ENCODE measurements at regions not wholly inside any gene's neighbourhood (a gene's known extent, or its start where the extent isn't known, plus 50 kb on each side); places are given as distances from the start of the nearest gene placed in this dataset.

GRCh38 chr11:95387325-95387724 lies 156.3 kb upstream of the SESN3 start:
- ChIA-PET CTCF (interaction anchor here (0.6 to 1.5 kb wide), 2 partner anchors 318 to 764 kb away, joined by 3 to 5 read pairs; no protein-coding TSS in a partner anchor), POLR2A (no interaction called here)
- H3K27me3 Mint-ChIP-seq (ENCODE audit: low read depth), result peaks cover 5% of the 10 kb centered on the region
- H3K4me1 Mint-ChIP-seq (ENCODE audit: low read depth), result peaks cover 9% of the 10 kb centered on the region
- ATAC-seq, result no peak
- H3K36me3 Mint-ChIP-seq (ENCODE audit: low read depth), result no peaks in the 10 kb centered on the region
- no peaks in the 10 kb centered on the region for H3K9me3 Mint-ChIP-seq (ENCODE audit: insufficient read depth)
- no peak overlapping the region for H3K27ac Mint-ChIP-seq
- H3K4me3 Mint-ChIP-seq, result no peak overlapping the region
- DNase-seq, result no peak

- DNase-seq (no peak), ATAC-seq (no peak)
- Mint-ChIP-seq H3K9me3 (ENCODE audit: insufficient read depth) (no peaks in the 10 kb centered on the region), H3K4me3 (no peak overlapping the region), H3K27ac (no peak overlapping the region), H3K27me3 (ENCODE audit: low read depth) (peaks cover 8% of the 10 kb centered on the region), H3K36me3 (ENCODE audit: low read depth) (no peaks in the 10 kb centered on the region), H3K4me1 (ENCODE audit: low read depth) (peaks cover 9% of the 10 kb centered on the region)
- ChIA-PET CTCF (no interaction called here), POLR2A (no interaction called here)
Measured at GRCh38 chr11:95385577-95385976, 154.6 kb upstream of the SESN3 start.

GRCh38 chr11:95379479-95379878 lies 148.5 kb upstream of the SESN3 start:
- no peaks in the 10 kb centered on the region for H3K9me3 Mint-ChIP-seq (ENCODE audit: insufficient read depth)
- ChIA-PET CTCF (interaction anchor here (0.9 kb wide), 1 partner anchor 9 kb away, joined by 3 read pairs; no protein-coding TSS in a partner anchor), POLR2A (interaction anchor here (0.8 kb wide), 1 partner anchor 148 kb away, joined by 5 read pairs; no protein-coding TSS in a partner anchor)
- ATAC-seq, result no peak
- no peak overlapping the region for H3K4me3 Mint-ChIP-seq
- no peak overlapping the region for H3K27ac Mint-ChIP-seq
- no peaks in the 10 kb centered on the region for H3K36me3 Mint-ChIP-seq (ENCODE audit: low read depth)
- H3K27me3 Mint-ChIP-seq (ENCODE audit: low read depth), result peaks cover 10% of the 10 kb centered on the region
- no peak for DNase-seq
- H3K4me1 Mint-ChIP-seq (ENCODE audit: low read depth), result no peaks in the 10 kb centered on the region

GRCh38 chr11:95378789-95379188 lies 147.8 kb upstream of the SESN3 start:
- ChIA-PET POLR2A (no interaction called here), CTCF (interaction anchor here (0.9 kb wide), 1 partner anchor 9 kb away, joined by 3 read pairs; no protein-coding TSS in a partner anchor)
- ATAC-seq (no peak), DNase-seq (no peak)
- no peak overlapping the region for H3K27ac Mint-ChIP-seq
- no peaks in the 10 kb centered on the region for H3K4me1 Mint-ChIP-seq (ENCODE audit: low read depth)
- no peaks in the 10 kb centered on the region for H3K9me3 Mint-ChIP-seq (ENCODE audit: insufficient read depth)
- H3K4me3 Mint-ChIP-seq, result no peak overlapping the region
- no peaks in the 10 kb centered on the region for H3K36me3 Mint-ChIP-seq (ENCODE audit: low read depth)
- peaks cover 10% of the 10 kb centered on the region for H3K27me3 Mint-ChIP-seq (ENCODE audit: low read depth)

- ATAC-seq (no peak), DNase-seq (no peak)
- Mint-ChIP-seq H3K9me3 (ENCODE audit: insufficient read depth) (no peaks in the 10 kb centered on the region), H3K4me1 (ENCODE audit: low read depth) (no peaks in the 10 kb centered on the region), H3K27me3 (ENCODE audit: low read depth) (peaks cover 6% of the 10 kb centered on the region), H3K27ac (no peak overlapping the region), H3K36me3 (ENCODE audit: low read depth) (no peaks in the 10 kb centered on the region), H3K4me3 (no peak overlapping the region)
- CTCF ChIA-PET, result no interaction called here
- POLR2A ChIA-PET, result no interaction called here
Measured at GRCh38 chr11:95378111-95378510, 147.1 kb upstream of the SESN3 start.

- ATAC-seq (no peak), DNase-seq (no peak)
- H3K9me3 Mint-ChIP-seq (ENCODE audit: insufficient read depth), result no peaks in the 10 kb centered on the region
- no peak overlapping the region for H3K4me3 Mint-ChIP-seq
- ChIA-PET CTCF (interaction anchor here (0.8 to 1.5 kb wide), 2 partner anchors 329 to 331 kb away, joined by 3 to 4 read pairs; no protein-coding TSS in a partner anchor), POLR2A (no interaction called here)
- H3K27me3 Mint-ChIP-seq (ENCODE audit: low read depth), result peaks cover 2% of the 10 kb centered on the region
- no peak overlapping the region for H3K27ac Mint-ChIP-seq
- H3K4me1 Mint-ChIP-seq (ENCODE audit: low read depth), result no peaks in the 10 kb centered on the region
- no peaks in the 10 kb centered on the region for H3K36me3 Mint-ChIP-seq (ENCODE audit: low read depth)
Measured at GRCh38 chr11:95375886-95376285, 144.9 kb upstream of the SESN3 start.

- H3K27me3 Mint-ChIP-seq (ENCODE audit: low read depth), result peaks cover 2% of the 10 kb centered on the region
- H3K4me3 Mint-ChIP-seq, result no peak overlapping the region
- H3K27ac Mint-ChIP-seq, result no peak overlapping the region
- ATAC-seq (no peak), DNase-seq (no peak)
- no peaks in the 10 kb centered on the region for H3K4me1 Mint-ChIP-seq (ENCODE audit: low read depth)
- H3K9me3 Mint-ChIP-seq (ENCODE audit: insufficient read depth), result no peaks in the 10 kb centered on the region
- ChIA-PET CTCF (interaction anchor here (0.8 to 1.5 kb wide), 2 partner anchors 330 to 331 kb away, joined by 3 to 4 read pairs; no protein-coding TSS in a partner anchor), POLR2A (no interaction called here)
- H3K36me3 Mint-ChIP-seq (ENCODE audit: low read depth), result no peaks in the 10 kb centered on the region
Measured at GRCh38 chr11:95375451-95375850, 144.4 kb upstream of the SESN3 start.

GRCh38 chr11:95374105-95374504 lies 143.1 kb upstream of the SESN3 start:
- no peak overlapping the region for H3K4me3 Mint-ChIP-seq
- DNase-seq (no peak), ATAC-seq (no peak)
- H3K4me1 Mint-ChIP-seq (ENCODE audit: low read depth), result no peaks in the 10 kb centered on the region
- H3K36me3 Mint-ChIP-seq (ENCODE audit: low read depth), result no peaks in the 10 kb centered on the region
- ChIA-PET CTCF (interaction anchor here (1.0 kb wide), 1 partner anchor 331 kb away, joined by 4 read pairs; no protein-coding TSS in a partner anchor), POLR2A (no interaction called here)
- no peaks in the 10 kb centered on the region for H3K9me3 Mint-ChIP-seq (ENCODE audit: insufficient read depth)
- peaks cover 8% of the 10 kb centered on the region for H3K27me3 Mint-ChIP-seq (ENCODE audit: low read depth)
- no peak overlapping the region for H3K27ac Mint-ChIP-seq

GRCh38 chr11:95373241-95373640 lies 142.2 kb upstream of the SESN3 start:
- H3K9me3 Mint-ChIP-seq (ENCODE audit: insufficient read depth), result no peaks in the 10 kb centered on the region
- no peaks in the 10 kb centered on the region for H3K36me3 Mint-ChIP-seq (ENCODE audit: low read depth)
- ATAC-seq (no peak), DNase-seq (no peak)
- no peaks in the 10 kb centered on the region for H3K4me1 Mint-ChIP-seq (ENCODE audit: low read depth)
- POLR2A ChIA-PET, result no interaction called here
- H3K4me3 Mint-ChIP-seq, result no peak overlapping the region
- H3K27ac Mint-ChIP-seq, result no peak overlapping the region
- CTCF ChIA-PET, result interaction anchor here (0.9 to 1.0 kb wide), 3 partner anchors 12 to 332 kb away, joined by 3 to 4 read pairs (median 3); no protein-coding TSS in a partner anchor
- H3K27me3 Mint-ChIP-seq (ENCODE audit: low read depth), result peaks cover 8% of the 10 kb centered on the region

GRCh38 chr11:95372097-95372656 lies 141.2 kb upstream of the SESN3 start:
- CTCF ChIA-PET, result interaction anchor here (0.6 to 1.6 kb wide), 3 partner anchors 11 to 272 kb away, joined by 3 to 7 read pairs (median 4); no protein-coding TSS in a partner anchor
- Mint-ChIP-seq H3K36me3 (ENCODE audit: low read depth) (no peaks in the 10 kb centered on the region), H3K27ac (no peak overlapping the region), H3K4me1 (ENCODE audit: low read depth) (no peaks in the 10 kb centered on the region), H3K27me3 (ENCODE audit: low read depth) (peaks cover 11% of the 10 kb centered on the region), H3K9me3 (ENCODE audit: insufficient read depth) (no peaks in the 10 kb centered on the region), H3K4me3 (no peak overlapping the region)
- POLR2A ChIA-PET, result no interaction called here
- no peak for DNase-seq
- ATAC-seq, result no peak

GRCh38 chr11:95371153-95371552 lies 140.2 kb upstream of the SESN3 start:
- H3K27me3 Mint-ChIP-seq (ENCODE audit: low read depth), result peaks cover 11% of the 10 kb centered on the region
- ATAC-seq, result no peak
- no peaks in the 10 kb centered on the region for H3K9me3 Mint-ChIP-seq (ENCODE audit: insufficient read depth)
- no peak overlapping the region for H3K4me3 Mint-ChIP-seq
- no peaks in the 10 kb centered on the region for H3K4me1 Mint-ChIP-seq (ENCODE audit: low read depth)
- no peak for DNase-seq
- no peak overlapping the region for H3K27ac Mint-ChIP-seq
- H3K36me3 Mint-ChIP-seq (ENCODE audit: low read depth), result no peaks in the 10 kb centered on the region
- POLR2A ChIA-PET, result no interaction called here
- CTCF ChIA-PET, result interaction anchor here (1.0 to 2.9 kb wide), 6 partner anchors 10 to 334 kb away, joined by 3 to 12 read pairs (median 6); partner anchors contain the start of gene SESN3

- Mint-ChIP-seq H3K9me3 (ENCODE audit: insufficient read depth) (no peaks in the 10 kb centered on the region), H3K36me3 (ENCODE audit: low read depth) (no peaks in the 10 kb centered on the region), H3K4me1 (ENCODE audit: low read depth) (peaks cover 7% of the 10 kb centered on the region), H3K27me3 (ENCODE audit: low read depth) (peaks cover 9% of the 10 kb centered on the region), H3K27ac (no peak overlapping the region), H3K4me3 (no peak overlapping the region)
- ATAC-seq (no peak), DNase-seq (no peak)
- CTCF ChIA-PET, result no interaction called here
- POLR2A ChIA-PET, result no interaction called here
Measured at GRCh38 chr11:95367726-95368125, 136.7 kb upstream of the SESN3 start.
